ENCODE measurements at regions not wholly inside any gene's neighbourhood (a gene's known extent, or its start where the extent isn't known, plus 50 kb on each side); places are given as distances from the start of the nearest gene placed in this dataset.

DNA sequence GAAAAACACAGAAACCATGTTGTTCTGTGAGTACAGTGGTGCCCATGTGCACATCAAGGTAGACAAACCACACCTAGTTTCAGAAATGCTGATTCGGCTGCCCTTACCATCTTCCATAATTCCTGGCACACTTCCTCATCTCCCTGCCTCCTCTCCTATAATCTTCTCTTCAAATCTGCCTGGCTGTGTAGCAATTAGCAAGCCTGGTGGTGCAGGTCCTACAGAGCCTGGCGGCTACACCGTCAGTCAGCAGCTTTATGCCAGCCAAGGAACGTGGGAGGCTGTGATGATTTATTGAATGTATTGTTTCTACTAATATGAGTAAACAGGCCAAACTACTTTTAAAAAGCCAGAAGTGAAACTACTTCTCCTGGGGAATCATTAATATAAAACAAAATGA lies 106.8 kb downstream of the SEMA6D start:
- no peak for DNase-seq

DNA sequence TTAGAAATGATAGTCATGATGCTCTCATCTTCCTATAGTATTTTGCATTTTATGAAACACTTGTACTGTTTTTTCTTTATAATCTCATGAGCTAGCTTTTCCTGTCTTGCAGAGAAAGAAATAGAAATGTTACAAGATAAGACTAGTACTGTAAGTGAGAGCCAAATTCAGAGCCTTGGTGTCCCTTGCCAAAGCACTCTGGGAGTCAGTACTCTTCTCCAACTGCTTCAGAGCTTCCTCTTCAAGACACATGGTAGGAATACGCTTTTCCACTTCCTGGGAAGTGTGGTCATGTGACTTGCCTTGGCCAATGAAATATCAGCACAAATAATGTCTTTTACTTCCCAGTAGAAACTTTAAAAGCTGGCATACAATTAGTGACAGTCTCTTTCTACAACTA lies 112.4 kb downstream of the SEMA6D start:
- DNase-seq, result no peak

- DNase-seq, result no peak
Measured at GRCh38 chr15:47834093-47834492, 116.8 kb downstream of the SEMA6D start.

- DNase-seq, result no peak
Measured at GRCh38 chr15:47839233-47839825, 122.0 kb downstream of the SEMA6D start.

GRCh38 chr15:47843124-47843663 lies 125.9 kb downstream of the SEMA6D start:
- DNase-seq, result no peak

GRCh38 chr15:47844437-47844836 lies 127.1 kb downstream of the SEMA6D start:
- no peak for DNase-seq

GRCh38 chr15:47846128-47846868 lies 129.0 kb downstream of the SEMA6D start:
- DNase-seq, result no peak

DNA sequence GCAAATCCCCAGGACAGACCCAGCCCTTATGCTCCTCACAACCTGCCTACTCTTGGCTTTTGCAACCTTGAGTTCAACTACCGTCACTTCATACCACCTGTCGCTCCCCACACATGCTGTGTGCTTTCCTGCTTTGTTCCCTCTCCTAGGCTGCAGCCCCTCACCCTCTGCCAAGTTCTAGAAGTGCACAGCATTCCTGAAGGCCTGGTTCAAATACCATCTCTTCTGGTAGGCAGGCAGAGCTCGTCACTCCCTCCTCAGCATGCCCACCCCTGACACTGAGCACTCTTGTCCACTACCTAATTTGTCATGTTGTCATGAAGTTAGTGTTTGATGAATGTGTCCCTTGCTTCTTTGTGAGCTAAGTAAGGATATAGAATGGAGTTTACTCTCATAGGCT lies 129.6 kb downstream of the SEMA6D start:
- no peak for DNase-seq

GRCh38 chr15:47856071-47856470 lies 138.8 kb downstream of the SEMA6D start:
- DNase-seq, result no peak

DNA sequence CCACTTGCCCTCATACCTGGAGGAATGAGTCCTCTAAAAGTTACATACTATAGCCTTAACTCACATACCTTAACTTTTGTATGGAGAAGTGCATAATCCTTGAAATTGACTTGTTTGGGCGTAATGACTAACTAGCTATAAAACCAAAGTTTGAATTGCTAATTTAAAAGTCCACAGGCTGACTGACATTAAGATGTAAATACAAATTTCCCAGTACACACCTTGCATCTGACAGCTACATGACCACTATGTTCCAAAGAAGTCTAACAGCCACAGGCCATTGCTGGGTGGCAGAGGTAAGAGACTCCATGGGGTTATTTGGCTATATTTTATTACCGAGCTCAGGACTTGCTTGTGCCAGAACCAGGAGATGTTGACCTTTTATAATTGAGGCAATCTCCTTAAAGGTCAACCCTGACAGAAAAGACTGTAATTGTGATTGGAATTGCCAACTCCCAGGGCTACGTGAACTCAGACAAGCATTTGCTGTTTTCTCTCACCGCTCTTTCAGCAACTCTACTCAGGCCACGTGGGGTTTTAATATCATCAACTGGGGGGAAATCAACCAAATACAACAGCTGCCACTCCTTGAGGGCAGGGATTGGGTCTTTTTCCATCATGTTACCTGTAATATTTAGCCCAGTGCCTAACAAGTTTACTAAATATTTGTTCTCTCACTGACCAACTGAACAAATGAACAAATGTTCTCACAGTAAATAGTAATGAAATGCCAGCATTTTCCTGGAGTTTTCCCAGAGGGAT lies 139.9 kb downstream of the SEMA6D start:
- DNase-seq, result no peak

- DNase-seq, result no peak
Measured at GRCh38 chr15:47857776-47858167, 140.5 kb downstream of the SEMA6D start.

- DNase-seq, result no peak
Measured at GRCh38 chr15:47861111-47861903, 144.0 kb downstream of the SEMA6D start.

- DNase-seq, result no peak
Measured at GRCh38 chr15:47862402-47862801, 145.1 kb downstream of the SEMA6D start.

GRCh38 chr15:47866446-47866845 lies 149.1 kb downstream of the SEMA6D start:
- no peak for DNase-seq

GRCh38 chr15:47870300-47870955 lies 153.1 kb downstream of the SEMA6D start:
- no peak for DNase-seq

DNA sequence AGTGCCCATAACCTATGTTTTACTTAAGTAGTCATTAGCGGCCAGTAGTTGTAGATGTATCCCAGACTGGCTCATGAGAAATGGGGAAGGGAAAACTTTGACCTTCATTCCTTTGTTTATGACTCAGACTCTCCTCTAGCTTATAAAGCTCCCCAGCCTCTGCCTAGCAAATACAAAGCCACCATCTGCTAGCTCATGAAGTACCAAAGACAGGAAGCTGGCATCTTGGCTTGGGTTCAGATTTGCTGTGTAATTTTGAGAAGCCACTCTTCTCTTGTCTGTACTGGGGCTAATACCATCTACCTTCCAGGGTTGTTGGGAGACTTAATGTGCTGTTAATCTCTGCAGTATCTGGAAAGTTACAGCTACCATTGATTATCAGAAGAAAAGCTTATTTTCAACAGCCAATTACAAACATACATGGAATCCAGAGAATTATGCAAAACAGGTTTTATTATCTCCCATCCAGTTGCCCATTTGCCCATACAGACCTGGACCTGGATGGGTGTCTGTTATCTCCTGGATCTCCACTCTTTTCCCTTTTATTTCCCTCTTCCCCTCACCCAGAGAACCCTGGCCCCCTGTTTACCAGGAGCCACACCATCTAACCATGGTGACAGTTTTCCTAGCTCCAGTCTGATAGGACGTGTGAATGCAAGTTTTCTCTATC lies 153.8 kb downstream of the SEMA6D start:
- no peak for DNase-seq

DNA sequence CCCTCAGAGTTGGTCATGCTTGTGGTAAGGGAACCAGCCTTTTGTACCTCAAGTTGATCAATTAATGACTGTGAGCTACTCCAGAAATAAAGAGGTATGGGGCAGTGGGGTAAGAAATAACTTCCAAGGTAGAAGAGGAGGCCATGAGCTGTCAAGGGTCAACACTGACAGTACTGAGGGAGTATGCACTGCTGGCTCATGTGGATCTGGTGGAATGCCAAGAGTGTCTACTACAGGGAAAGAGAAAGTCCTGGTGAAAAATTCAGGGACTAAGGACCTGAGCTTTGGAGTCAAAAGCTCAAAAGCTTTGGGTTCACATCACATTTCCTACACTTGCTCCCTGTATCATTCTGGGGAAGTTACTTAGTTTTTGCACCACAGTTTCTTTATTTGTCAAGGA lies 154.9 kb downstream of the SEMA6D start:
- no peak for DNase-seq

DNA sequence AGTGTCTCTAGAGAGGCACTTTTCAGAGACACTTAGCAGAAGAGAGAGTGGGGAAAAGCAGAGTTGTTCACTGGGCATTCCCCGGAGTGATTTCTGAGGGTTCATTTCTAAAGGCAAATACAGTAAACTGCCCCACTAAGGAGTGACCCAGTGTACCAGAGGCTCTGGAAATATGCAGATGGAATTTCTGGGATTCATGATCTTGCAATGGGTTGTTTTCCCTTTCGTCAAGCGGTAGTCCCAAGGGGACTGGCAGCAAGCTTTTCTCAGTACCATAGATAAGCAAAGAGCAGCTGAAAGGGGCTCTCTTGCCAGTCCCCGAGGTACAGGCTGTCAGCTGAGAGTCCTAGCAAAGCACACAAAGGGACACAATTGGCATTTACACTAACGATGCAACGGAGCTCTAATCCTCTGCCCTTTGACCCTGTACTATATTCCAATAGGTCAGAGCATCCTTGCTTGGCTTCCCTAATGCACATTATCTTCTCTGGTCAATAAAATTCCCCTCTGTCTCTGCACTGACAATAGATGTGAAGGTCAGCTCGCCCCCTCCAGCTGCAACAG lies 155.6 kb downstream of the SEMA6D start:
- no peak for DNase-seq

GRCh38 chr15:47876986-47877385 lies 159.7 kb downstream of the SEMA6D start:
- no peak for DNase-seq

- DNase-seq, result no peak
Measured at GRCh38 chr15:47877836-47878235, 160.5 kb downstream of the SEMA6D start.

DNA sequence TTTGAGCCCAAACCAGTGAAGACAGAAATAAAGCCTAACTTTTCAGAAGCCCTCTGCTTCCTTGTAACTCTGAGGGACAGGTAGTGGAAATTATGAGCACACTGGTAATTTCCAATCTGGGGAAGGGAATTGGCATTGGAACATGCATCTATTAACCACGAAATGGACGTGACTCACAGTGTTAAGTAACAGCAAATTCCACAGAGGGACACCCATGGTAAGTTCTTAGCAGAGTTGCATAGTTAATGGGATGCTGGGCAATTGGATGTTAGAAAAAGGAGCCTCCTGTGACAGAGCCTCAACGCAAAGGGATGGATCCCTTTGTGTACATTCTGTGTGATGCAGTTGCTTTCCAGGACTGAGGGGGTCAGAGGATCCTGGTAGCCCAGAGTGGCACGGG lies 168.6 kb downstream of the SEMA6D start:
- DNase-seq, result no peak

All from activated CD4-positive, alpha-beta T cell treated with anti-CD3 and anti-CD28 coated beads, Interleukin-2, Interleukin-6, amounts not matched to agents 100 ng/mL and 50 ng/mL, durations not matched to agents 16 hours and 8 hours (primary cell).